Spleen (tissue), 7 donors: ENCODE measurements at regions not wholly inside any gene's neighbourhood (a gene's known extent, or its start where the extent isn't known, plus 50 kb on each side); places are given as distances from the start of the nearest gene placed in this dataset.
"Not testable (repeated sequence)": the region's sequence is repeated elsewhere in the genome, so short reads cannot be mapped to it uniquely, and the experiment has no call there.

Experiments
- POLR2A ChIP-seq, 3 donors: fragments of 450-650 bp; IDR thresholded peaks; one replicate each; pipeline ENCODE4 v1.5.1; 2017; ENCODE audit warnings: antibody characterized with exemption in 3 of 3, mild to moderate bottlenecking in 1 of 3
- POLR2AphosphoS5 ChIP-seq, 3 donors: sonication (generic); formaldehyde crosslinking; IDR thresholded peaks; one replicate each; pipeline ENCODE4 v1.5.1; 2017; ENCODE audit warnings: antibody characterized with exemption in 3 of 3
- TF ChIP-seq, protein P1 (sequence below), 11 experiments: fragments of 200-600 bp in 7 of 11; fragments of 450-650 bp in 4 of 11; sonication (generic) in 4 of 11; IDR thresholded peaks in 8 of 11; conservative IDR thresholded peaks in 3 of 11; 1 replicate in 7 of 11; 2 replicates in 4 of 11; pipeline versions ENCODE4 v1.4.0 to v1.8.0; 2016 to 2021; ENCODE audit warnings: antibody characterized with exemption in 11 of 11, inconsistent platforms in 4 of 11, mild to moderate bottlenecking in 1 of 11
- donor health status: DM: no; HTN: no; CAD: no; lungs with moderate emphysema.
- donor health status: DM: no; HTN: no; CAD: no.
- donor health status: DM: no; HTN: no; CAD: no.

- TF ChIP-seq, protein P1, sequence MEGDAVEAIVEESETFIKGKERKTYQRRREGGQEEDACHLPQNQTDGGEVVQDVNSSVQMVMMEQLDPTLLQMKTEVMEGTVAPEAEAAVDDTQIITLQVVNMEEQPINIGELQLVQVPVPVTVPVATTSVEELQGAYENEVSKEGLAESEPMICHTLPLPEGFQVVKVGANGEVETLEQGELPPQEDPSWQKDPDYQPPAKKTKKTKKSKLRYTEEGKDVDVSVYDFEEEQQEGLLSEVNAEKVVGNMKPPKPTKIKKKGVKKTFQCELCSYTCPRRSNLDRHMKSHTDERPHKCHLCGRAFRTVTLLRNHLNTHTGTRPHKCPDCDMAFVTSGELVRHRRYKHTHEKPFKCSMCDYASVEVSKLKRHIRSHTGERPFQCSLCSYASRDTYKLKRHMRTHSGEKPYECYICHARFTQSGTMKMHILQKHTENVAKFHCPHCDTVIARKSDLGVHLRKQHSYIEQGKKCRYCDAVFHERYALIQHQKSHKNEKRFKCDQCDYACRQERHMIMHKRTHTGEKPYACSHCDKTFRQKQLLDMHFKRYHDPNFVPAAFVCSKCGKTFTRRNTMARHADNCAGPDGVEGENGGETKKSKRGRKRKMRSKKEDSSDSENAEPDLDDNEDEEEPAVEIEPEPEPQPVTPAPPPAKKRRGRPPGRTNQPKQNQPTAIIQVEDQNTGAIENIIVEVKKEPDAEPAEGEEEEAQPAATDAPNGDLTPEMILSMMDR (IDR thresholded peaks at IDR 0.05 in 8 of 11, conservative IDR thresholded peaks at IDR 0.05 in 3 of 11): not testable (repeated sequence)
- not testable (repeated sequence) for TF ChIP-seq POLR2AphosphoS5, POLR2A (IDR thresholded peaks at IDR 0.05)
Measured at GRCh38 chr10:23595278-23595677, 156.4 kb downstream of the OTUD1 start.
